Fibroblast of skin of abdomen (primary cell): ENCODE measurements at regions not wholly inside any gene's neighbourhood (a gene's known extent, or its start where the extent isn't known, plus 50 kb on each side); places are given as distances from the start of the nearest gene placed in this dataset.

Experiments
- DNase-seq: peaks from one replicate; pipeline ENCODE4 v3.0.0-alpha.2; 2013

DNA sequence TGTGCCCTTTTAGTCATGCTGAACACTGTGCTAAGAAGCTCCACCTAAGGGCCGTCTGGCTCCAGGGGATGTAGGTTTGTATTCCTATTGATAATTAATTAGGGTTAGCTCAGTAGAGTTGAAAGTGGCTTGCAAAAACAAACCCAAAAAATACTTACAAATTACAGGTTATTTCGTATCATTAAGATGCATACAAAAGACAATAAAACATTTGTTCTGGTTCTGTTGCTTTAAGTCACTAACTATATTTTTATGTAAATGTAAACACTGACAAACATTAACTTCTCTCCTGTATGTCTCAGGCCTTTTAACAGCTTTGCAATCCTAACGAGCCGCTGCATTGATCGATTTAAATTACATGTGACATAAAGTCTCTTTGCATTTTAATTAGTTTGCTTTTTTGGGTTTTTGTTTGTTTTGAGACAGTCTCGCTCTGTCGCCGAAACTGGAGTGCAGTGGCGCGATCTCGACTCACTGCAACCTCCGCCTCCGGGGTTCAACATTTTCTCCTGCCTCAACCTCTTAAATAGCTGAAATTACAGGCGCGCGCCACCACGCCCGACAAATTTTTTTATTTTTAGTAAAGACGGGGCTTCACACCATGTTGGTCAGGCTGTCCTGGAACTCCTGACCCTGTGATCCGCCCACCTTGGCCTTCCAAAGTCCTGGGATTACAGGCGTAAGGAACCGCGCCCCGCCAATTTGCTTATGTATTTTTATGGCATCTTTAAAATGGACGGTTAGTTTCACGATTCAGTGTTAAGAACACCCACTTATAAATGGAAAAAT is 110.9 kb downstream of the HFE start:
- peak; percentile 37 for DNase-seq

DNA sequence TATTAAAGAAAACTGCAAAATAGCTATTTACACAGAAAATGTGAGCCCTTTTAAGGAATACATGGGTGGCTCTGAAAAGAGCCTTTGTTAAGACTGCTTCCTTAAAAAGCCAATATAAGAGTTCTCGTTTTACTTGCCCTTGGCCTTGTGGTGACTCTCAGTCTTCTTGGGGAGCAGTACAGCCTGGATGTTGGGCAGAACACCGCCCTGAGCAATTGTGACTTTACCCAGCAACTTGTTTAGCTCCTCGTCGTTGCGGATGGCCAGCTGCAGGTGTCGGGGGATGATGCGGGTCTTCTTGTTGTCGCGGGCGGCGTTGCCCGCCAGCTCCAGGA is 111.5 kb downstream of the HFE start:
- no peak for DNase-seq

DNA sequence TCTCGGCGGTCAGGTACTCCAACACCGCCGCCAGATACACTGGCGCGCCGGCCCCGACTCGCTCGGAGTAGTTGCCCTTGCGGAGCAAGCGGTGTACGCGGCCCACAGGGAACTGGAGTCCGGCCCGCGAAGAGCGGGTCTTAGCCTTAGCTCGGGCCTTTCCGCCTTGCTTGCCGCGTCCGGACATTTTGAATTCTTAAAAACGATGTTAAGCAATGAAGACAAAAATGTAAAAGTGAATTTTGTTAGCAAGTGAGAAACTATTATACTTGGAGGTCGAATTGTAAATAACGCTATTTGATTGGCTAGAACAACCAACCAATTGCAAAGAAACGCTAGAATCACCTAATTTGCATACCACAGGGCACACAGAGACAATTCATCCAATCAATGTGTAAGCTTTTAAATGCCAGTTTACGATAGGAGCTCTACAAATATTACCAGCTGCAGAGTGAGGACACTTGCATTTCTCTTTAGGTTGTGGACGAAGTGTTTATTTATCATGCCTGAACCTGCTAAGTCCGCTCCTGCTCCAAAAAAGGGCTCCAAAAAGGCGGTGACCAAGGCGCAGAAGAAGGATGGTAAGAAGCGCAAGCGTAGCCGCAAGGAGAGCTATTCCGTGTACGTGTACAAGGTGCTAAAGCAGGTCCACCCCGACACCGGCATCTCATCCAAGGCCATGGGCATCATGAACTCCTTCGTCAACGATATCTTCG is 112.0 kb downstream of the HFE start:
- peak; percentile 94 for DNase-seq

GRCh38 chr6:26199773-26200764 is 112.8 kb downstream of the HFE start:
- DNase-seq = peak; percentile 46

DNA sequence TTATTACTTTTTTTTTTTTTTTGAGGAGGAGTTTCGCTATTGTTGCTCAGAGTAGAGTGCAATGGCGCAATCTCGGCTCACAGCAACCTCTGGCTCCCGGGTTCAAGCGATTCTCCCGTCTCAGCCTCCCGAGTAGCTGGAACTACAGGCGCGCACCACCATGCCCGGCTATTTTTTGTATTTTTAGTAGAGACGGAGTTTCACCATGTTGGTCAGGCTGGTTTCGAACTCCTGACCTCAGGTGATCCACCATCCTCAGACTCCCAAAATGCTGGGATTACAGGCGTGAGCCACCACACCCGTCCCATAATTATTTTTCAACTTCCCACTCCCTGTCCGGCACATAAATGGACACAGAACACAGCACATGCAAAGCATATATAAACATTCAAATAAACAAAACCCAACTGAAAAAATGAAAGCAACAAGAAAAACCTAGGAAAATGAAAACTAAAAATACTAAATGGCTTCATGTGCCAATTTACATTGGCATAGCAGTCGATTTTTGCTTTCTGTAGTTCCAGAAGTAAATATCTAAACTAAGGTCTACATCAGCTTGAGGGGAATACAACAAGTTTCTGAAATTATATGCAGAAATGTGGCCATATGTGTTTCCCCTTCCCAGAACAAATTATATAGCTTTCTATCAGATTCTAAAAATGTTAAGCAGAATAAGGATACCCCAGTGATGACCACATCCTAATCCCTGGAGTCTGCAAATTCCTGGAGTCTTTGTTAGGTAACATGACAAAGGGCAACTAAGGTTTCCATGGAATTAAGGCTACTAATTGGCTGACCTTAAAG is 113.9 kb downstream of the HFE start:
- no peak for DNase-seq

- DNase-seq = no peak
These were observed 115.0 kb downstream of the HFE start for GRCh38 chr6:26202201-26202611.

GRCh38 chr6:26202811-26203583 is 115.8 kb downstream of the HFE start:
- DNase-seq = no peak

DNA sequence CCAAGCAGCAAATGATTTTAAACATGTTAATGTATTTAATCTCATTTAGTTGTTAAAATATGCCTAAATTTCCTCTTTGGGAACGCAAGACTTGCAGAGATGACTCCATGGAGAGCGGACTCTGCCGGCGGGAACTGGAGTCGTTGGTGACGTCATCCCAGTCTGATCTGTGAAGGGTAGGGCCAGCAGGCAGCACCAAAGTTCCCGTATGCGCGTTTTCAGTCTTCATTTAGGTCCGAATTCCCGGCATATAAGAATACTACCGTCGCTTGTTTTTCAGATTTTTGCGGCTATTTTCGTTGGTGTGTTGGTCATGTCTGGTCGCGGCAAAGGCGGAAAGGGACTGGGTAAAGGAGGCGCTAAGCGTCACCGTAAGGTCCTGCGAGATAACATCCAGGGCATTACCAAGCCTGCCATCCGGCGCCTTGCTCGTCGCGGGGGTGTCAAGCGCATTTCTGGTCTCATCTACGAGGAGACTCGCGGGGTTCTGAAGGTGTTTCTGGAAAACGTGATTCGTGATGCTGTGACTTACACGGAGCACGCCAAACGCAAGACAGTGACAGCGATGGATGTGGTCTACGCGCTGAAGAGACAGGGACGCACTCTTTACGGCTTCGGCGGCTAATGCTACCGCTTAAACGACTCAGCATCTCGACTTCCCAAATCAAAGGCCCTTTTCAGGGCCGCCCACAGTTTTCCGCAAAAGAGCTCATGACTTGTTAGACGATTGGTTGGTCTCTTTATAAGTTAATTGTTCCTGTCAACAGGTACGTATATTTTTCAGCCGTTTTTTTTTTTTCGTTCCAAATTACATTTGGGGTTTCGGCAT is 117.3 kb downstream of the HFE start:
- DNase-seq = peak; percentile 99

DNA sequence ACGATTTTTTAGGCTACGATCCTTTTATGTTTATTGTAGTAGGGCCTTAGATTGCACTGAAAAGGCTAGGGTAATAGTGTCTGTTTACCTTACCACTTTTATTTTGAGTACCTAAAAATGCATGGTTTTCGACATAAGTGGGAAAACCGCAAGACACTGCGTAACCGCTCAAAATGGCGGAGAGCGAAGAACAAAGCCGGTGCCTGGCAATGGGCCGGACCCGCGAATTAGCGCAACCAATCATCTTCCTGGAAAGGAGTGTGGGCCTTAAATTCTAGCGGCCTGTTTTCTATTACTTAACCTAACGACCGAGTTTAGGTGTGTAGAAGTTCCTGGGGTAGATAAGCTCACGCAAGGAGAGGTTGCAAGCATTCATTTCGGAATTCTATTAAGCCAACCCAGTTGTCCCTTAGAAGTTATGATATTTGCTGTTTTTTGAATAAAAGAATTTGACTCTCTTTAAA is 118.0 kb downstream of the HFE start:
- DNase-seq = peak; percentile 93

DNA sequence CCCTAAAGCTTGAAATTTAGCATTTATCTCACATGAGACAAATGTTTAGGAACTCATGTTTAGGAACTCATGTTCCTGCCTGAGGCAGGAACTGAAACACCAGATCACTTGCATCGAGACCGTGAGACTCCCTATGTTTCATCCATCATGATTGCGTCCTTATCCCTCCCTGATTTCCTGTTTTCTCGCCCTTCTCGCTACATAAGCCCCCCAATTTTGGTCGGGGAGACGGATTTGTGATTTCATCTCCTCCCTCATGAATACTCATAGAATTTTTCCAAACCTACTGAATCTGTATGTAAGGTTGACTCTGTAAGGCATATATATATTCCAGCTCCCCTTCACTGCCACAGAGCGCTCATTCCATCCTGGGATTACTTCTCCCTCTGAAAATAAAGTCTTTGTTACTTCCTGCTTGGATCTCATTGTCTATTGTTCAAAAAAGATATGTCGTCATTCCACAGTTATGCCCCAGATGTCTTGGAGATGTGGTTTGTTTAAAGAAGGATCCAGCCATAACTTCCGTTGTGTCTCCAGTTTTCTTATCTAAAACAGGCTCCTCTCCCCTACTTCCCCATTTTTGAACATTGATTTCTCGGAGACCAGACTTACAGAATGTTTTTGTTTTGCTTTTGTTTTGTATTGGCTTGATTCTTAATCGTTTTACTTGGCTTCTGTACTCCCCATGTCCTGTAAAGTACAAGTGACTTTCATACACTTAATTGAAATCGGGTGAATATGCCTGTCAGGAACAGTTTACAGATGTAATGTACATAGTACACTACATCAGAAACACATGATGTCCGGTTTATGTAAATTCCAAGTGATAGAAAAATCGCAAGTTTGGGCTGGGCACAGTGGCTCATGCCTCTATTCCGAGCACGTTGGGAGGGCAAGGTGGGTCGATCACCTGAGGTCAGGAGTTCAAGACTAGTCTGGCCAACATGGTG is 118.7 kb downstream of the HFE start:
- peak; percentile 86 for DNase-seq

GRCh38 chr6:26206868-26207801 is 119.9 kb downstream of the HFE start:
- DNase-seq = no peak

GRCh38 chr6:26211963-26212362 is 124.7 kb downstream of the HFE start:
- DNase-seq = no peak

- no peak for DNase-seq
These were observed 126.3 kb downstream of the HFE start for GRCh38 chr6:26213334-26214075.

DNA sequence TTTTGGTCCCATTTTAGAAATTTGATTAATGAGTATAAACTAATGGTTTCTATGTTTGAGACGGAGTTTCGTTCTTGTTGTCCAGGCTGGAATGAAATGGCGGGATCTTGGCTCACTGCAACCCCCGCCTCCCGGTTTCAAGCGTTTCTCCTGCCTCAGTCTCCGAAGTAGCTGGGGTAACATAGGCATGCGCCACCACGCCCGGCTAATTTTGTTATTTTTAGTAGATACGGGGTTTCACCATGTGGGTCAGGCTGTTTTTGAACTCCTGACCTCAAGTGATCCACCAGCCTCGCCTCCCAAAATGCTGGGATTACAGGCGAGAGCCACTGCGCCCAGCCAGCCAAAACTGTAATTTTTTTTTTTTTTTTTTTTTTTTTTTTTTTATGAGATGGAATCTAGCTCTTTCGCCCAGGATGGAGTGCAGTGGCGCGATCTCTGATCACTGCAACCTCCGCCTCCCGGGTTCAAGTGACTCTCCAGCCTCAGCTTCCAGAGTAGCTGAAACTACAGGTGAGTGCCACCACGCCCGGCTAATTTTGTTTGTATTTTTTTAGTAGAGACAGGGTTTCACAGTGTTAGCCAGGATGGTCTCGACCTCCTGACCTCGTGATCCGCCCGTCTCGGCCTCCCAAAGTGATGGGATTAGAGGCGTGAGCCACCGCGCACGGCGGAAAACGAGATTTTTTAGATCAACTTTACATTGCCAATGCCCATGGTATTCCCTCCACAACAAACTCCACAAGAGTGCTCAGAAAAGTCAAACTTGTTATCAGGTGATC is 127.8 kb downstream of the HFE start:
- no peak for DNase-seq

DNA sequence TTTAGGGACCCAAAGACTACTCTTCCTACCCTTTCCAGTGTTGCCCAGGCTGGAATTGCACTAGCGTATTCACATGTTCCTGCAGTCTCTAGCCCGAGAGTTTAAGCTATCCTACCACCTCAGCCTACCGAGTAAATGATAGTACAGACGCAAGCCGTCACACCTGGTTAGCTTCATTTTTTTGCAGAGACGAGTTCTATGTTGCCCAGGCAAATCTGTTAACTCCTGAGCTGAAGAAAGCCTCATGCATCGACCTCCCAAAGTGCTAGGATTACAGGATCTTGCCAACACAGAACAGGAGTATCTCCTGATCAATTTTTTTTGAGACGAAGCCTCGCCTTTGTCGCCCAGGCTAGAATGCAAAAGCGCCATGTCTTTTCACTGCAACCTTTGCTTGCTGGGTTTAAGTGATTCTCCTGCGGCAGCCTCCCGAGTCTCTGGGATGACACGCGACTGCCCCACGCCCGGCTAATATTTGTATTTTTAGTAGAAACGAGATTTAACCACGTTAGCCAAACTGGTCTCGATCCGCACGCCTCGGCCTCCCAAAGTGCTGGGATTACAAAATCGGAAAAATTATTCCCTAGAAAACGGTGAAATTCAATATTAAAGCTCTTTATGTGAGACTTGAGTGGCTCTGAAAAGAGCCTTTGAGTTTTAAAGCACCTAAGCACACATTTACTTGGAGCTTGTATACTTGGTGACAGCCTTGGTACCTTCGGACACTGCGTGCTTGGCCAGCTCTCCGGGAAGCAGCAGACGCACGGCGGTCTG is 128.5 kb downstream of the HFE start:
- peak; percentile 29 for DNase-seq
